ENCODE measurements at regions not wholly inside any gene's neighbourhood (a gene's known extent, or its start where the extent isn't known, plus 50 kb on each side); places are given as distances from the start of the nearest gene placed in this dataset.

DNA sequence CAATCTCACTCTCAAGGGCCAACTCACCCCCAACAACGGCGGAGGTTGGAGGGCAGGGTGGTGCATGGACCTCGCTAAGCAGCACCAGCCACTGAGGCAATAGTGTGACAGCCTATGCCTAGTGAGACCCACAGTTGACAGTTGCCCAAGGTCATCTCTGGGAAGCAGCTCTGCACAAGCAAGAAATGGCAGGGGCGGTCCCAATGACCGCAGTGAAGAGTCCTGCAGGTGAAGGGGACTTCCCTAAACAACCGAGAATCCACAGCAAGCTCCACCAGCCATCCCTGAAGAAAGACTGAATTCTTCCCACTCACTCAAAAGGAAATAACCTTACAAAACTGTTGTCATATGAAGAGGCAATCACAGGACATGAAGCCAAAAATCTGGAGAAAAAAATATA, 313.4 kb upstream of the ID2 start:
- TF ChIP-seq POLR2A (IDR thresholded peaks at IDR 0.05), result no peak
- TF ChIP-seq CTCF (IDR thresholded peaks at IDR 0.05 in 4 of 5, conservative IDR thresholded peaks at IDR 0.05 in 1 of 5), result no peak
- no peaks in the 10 kb centered on the region for H3K36me3 ChIP-seq
- no peak overlapping the region for H3K4me3 ChIP-seq
- in situ Hi-C loops (cut with MboI; ENCODE audit: low sequenced_read_pairs in 4 of 4), result no loop called here
- no peaks in the 10 kb centered on the region for H3K27me3 ChIP-seq
- intact Hi-C loops (cut with DNase I; ENCODE audit: low total_unique reads), result no loop called here
- ATAC-seq (no peak), DNase-seq (no peak)
- H3K9me3 ChIP-seq, result no peaks in the 10 kb centered on the region
- no peaks in the 10 kb centered on the region for H3K4me1 ChIP-seq
- H3K27ac ChIP-seq, result no peak overlapping the region

- ATAC-seq (no peak), DNase-seq (no peak)
- no peak for TF ChIP-seq CTCF (IDR thresholded peaks at IDR 0.05 in 4 of 5, conservative IDR thresholded peaks at IDR 0.05 in 1 of 5)
- no peak for TF ChIP-seq POLR2A (IDR thresholded peaks at IDR 0.05)
- H3K4me3 ChIP-seq, result no peak overlapping the region
- no peaks in the 10 kb centered on the region for H3K9me3 ChIP-seq
- no peaks in the 10 kb centered on the region for H3K27me3 ChIP-seq
- in situ Hi-C loops (cut with MboI; ENCODE audit: low sequenced_read_pairs in 4 of 4) (no loop called here), intact Hi-C loops (cut with DNase I; ENCODE audit: low total_unique reads) (no loop called here)
- H3K4me1 ChIP-seq, result no peaks in the 10 kb centered on the region
- H3K36me3 ChIP-seq, result no peaks in the 10 kb centered on the region
- H3K27ac ChIP-seq, result no peak overlapping the region
Observed at GRCh38 chr2:8369522-8369921, 312.3 kb upstream of the ID2 start.

DNA sequence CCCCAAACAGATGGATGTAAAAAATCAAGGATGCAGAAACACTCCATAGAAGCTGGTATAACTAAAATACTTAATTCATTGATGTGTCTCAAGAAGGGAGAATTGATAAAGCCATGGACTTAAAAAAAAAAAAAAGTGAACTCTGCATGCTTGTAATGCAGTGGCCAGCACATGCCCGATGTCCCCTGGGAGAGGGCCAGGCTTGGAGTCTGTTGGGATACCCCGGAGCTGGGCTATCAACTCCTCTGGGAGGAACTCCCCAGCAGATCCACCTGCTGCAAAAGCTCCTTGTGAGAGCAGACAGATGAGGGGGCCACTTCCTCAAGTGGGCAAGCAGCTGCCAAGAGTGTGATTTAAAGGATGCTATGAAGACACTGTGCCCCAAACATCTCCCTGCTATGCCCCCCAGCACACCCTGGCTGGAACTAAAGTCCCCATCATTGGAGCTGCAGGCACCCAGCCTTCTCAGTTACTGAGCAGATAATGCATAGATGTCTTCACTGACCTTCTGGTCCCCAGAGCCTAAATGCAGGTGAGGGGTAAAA, 311.5 kb upstream of the ID2 start:
- no peaks in the 10 kb centered on the region for H3K27me3 ChIP-seq
- no peak for TF ChIP-seq POLR2A (IDR thresholded peaks at IDR 0.05)
- no peak for TF ChIP-seq CTCF (IDR thresholded peaks at IDR 0.05 in 4 of 5, conservative IDR thresholded peaks at IDR 0.05 in 1 of 5)
- H3K36me3 ChIP-seq, result no peaks in the 10 kb centered on the region
- ATAC-seq (no peak), DNase-seq (no peak)
- intact Hi-C loops (cut with DNase I; ENCODE audit: low total_unique reads) (no loop called here), in situ Hi-C loops (cut with MboI; ENCODE audit: low sequenced_read_pairs in 4 of 4) (no loop called here)
- H3K4me1 ChIP-seq, result no peaks in the 10 kb centered on the region
- no peak overlapping the region for H3K4me3 ChIP-seq
- no peaks in the 10 kb centered on the region for H3K9me3 ChIP-seq
- H3K27ac ChIP-seq, result no peak overlapping the region

- intact Hi-C loops (cut with DNase I; ENCODE audit: low total_unique reads), result no loop called here
- no peak overlapping the region for H3K27ac ChIP-seq
- no peaks in the 10 kb centered on the region for H3K27me3 ChIP-seq
- in situ Hi-C loops (cut with MboI; ENCODE audit: low sequenced_read_pairs in 4 of 4), result no loop called here
- H3K4me1 ChIP-seq, result no peaks in the 10 kb centered on the region
- no peaks in the 10 kb centered on the region for H3K36me3 ChIP-seq
- no peaks in the 10 kb centered on the region for H3K9me3 ChIP-seq
- ATAC-seq, result no peak
- TF ChIP-seq POLR2A (IDR thresholded peaks at IDR 0.05) (no peak), CTCF (IDR thresholded peaks at IDR 0.05 in 4 of 5, conservative IDR thresholded peaks at IDR 0.05 in 1 of 5) (no peak)
- no peak for DNase-seq
- no peak overlapping the region for H3K4me3 ChIP-seq
Observed at GRCh38 chr2:8371653-8372052, 310.2 kb upstream of the ID2 start.

DNA sequence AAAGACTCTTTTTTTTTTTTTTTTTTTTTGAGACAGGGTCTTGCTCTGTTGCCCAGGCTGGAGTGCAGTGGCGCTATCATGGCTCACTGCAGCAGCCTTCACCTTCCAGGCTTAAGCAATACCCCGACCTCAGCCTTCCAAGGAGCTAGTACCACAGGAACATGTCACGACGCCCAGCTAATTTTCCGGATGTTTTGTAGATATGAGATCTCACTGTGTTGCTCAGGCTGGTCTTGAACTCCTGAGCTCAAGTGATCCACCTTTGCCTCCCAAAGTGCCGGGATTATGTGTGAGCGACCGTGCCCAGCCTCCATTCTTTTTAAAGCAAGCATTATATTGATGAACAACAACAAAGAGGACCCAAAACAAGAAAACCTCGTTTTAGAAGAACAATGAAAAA, 307.1 kb upstream of the ID2 start:
- intact Hi-C loops (cut with DNase I; ENCODE audit: low total_unique reads) (no loop called here), in situ Hi-C loops (cut with MboI; ENCODE audit: low sequenced_read_pairs in 4 of 4) (no loop called here)
- DNase-seq (no peak), ATAC-seq (no peak)
- no peaks in the 10 kb centered on the region for H3K27me3 ChIP-seq
- no peaks in the 10 kb centered on the region for H3K4me1 ChIP-seq
- no peaks in the 10 kb centered on the region for H3K9me3 ChIP-seq
- no peak overlapping the region for H3K27ac ChIP-seq
- TF ChIP-seq CTCF (IDR thresholded peaks at IDR 0.05 in 4 of 5, conservative IDR thresholded peaks at IDR 0.05 in 1 of 5) (no peak), POLR2A (IDR thresholded peaks at IDR 0.05) (no peak)
- no peak overlapping the region for H3K4me3 ChIP-seq
- H3K36me3 ChIP-seq, result no peaks in the 10 kb centered on the region
